Fibroblast of pulmonary artery (primary cell): ENCODE measurements at regions not wholly inside any gene's neighbourhood (a gene's known extent, or its start where the extent isn't known, plus 50 kb on each side); places are given as distances from the start of the nearest gene placed in this dataset.

Experiments used
- DNase-seq: peaks from one replicate; pipeline ENCODE4 v3.0.0-alpha.2; 2010; ENCODE audit warnings: low read depth
- H3K4me3 ChIP-seq: replicated peaks from 2 replicates; pipeline ENCODE4 v1.5.1; 2011; ENCODE audit warnings: low read depth, mild to moderate bottlenecking, control low read depth, low read length, moderate library complexity
- CTCF ChIP-seq: IDR thresholded peaks from 2 replicates; pipeline ENCODE4 v1.5.1; 2011; ENCODE audit warnings: mild to moderate bottlenecking, control low read depth, low read length, inconsistent platforms; ENCODE audit errors: missing control alignments

- H3K4me3 ChIP-seq: no peak overlapping the region
- TF ChIP-seq CTCF: no peak
- peak; percentile 25 for DNase-seq
Measured at GRCh38 chrX:10085223-10085622, 71.6 kb upstream of the CLCN4 start.

DNA sequence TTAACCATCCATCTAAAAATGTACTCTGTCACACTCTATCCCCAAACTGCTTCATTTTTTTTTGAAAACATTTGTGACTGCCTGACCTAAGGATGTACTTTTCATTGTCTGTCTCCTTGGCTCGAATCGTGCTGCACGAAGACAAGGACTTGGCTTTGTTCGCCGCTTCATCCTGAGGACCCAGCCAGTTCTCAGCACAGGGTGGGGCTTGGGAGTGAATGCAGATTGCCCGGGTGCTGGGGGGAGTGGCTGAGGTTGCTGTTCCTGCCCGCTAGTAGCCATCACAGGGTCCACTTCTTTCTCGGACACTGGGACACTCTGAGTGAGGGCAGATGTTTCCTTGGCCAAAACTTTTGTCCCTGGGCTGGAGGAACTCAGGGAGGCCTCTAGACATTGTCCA is 70.1 kb upstream of the CLCN4 start:
- DNase-seq: no peak
- no peak overlapping the region for H3K4me3 ChIP-seq
- no peak for TF ChIP-seq CTCF

GRCh38 chrX:10087391-10087790 is 69.4 kb upstream of the CLCN4 start:
- no peak for TF ChIP-seq CTCF
- DNase-seq: no peak
- H3K4me3 ChIP-seq: no peak overlapping the region

- no peak overlapping the region for H3K4me3 ChIP-seq
- no peak for TF ChIP-seq CTCF
- no peak for DNase-seq
Measured at GRCh38 chrX:10089378-10089795, 67.4 kb upstream of the CLCN4 start.

GRCh38 chrX:10090319-10090718 is 66.5 kb upstream of the CLCN4 start:
- DNase-seq: peak; percentile 42
- no peak for TF ChIP-seq CTCF
- no peak overlapping the region for H3K4me3 ChIP-seq

GRCh38 chrX:10095246-10095645 is 61.5 kb upstream of the CLCN4 start:
- H3K4me3 ChIP-seq: no peak overlapping the region
- no peak for TF ChIP-seq CTCF
- no peak for DNase-seq

- TF ChIP-seq CTCF: no peak
- no peak overlapping the region for H3K4me3 ChIP-seq
- DNase-seq: no peak
Measured at GRCh38 chrX:10095698-10096432, 60.9 kb upstream of the CLCN4 start.
